ENCODE measurements at regions not wholly inside any gene's neighbourhood (a gene's known extent, or its start where the extent isn't known, plus 50 kb on each side); places are given as distances from the start of the nearest gene placed in this dataset.

GRCh38 chr1:82215853-82216175, 415.1 kb downstream of the ADGRL2 start:
- DNase-seq (ENCODE audit: low spot score) = no peak

DNA sequence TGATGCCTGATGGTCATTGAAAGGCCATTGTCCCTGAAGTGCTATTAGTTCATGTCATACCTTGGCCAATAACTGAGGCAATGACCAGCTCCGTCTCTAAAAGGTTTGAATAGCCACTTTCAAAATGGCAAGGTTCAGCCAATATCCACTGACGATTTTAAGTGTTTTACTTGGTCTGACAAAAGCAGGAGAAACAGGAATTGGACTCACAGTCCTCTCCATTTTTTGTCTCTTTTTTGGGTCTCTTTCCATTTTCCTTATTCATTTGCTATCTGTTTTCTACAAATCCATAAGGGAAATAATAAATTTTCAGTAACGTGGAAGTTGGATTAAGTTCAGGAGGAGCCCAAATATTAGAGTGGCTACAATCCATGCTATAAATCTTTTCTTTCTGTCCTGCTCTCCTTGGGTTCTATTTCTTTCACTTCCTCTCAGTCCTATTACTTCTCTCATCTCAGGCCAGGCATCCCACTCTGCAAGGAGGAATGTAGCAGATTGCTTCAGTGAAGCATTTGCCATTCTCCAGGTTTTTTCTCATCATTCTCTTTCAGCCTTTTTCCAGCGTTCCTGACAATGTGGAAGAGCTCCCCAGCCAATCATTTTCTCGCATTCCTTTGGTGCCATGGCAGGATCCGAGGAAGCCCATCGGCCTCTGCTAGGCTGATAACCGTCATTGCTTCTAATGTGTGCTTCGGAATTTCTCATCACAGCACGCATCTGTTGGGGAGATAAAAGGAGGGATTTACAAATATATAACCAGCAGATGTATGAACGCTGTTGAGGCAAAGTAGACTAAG, 414.5 kb downstream of the ADGRL2 start:
- DNase-seq (ENCODE audit: low spot score) = no peak

DNA sequence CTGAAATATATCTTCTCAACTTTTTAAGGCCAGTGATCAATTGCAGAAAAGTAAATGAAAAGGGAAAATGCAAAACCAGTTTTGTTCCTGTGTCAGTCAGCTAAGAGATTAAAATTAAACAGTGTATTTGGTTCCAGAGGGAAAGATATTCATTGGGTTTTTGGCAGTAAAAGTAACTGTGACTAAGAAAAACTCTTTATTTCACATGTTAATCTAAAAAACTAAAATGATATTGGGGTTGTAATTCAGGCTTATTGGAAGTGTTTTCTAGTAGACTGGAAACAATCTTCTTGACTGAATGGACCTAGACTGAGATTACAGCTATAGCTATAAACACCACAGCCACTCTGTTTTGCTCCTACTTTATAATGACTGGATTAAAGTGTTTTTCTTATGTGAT, 413.9 kb downstream of the ADGRL2 start:
- DNase-seq (ENCODE audit: low spot score) = no peak

DNA sequence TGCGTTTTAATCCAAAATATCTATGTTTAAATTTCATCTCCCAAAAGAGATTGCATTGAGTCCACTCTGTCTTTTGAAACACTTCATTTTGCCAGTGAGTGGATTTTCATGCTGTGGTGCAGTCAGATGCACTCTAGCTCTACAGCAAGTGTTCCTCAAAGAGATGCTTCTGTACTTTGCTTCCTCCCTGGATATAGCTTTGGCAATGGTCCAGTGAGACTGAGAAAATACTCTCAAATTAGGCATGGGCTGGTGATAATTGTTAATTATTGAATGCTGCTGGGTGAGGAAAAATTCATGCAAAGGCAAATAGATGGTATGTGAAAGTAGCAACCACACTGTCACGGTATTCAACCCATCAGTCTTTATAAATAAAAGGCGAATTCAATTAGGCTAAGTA, 396.9 kb downstream of the ADGRL2 start:
- DNase-seq (ENCODE audit: low spot score) = no peak

GRCh38 chr1:82195245-82195644, 394.5 kb downstream of the ADGRL2 start:
- DNase-seq (ENCODE audit: low spot score) = no peak

- DNase-seq (ENCODE audit: low spot score) = no peak
Measured at GRCh38 chr1:82185084-82185483, 384.4 kb downstream of the ADGRL2 start.

GRCh38 chr1:82181846-82182245, 381.1 kb downstream of the ADGRL2 start:
- no peak for DNase-seq (ENCODE audit: low spot score)

GRCh38 chr1:82179131-82179530, 378.4 kb downstream of the ADGRL2 start:
- no peak for DNase-seq (ENCODE audit: low spot score)

GRCh38 chr1:82177192-82177591, 376.5 kb downstream of the ADGRL2 start:
- DNase-seq (ENCODE audit: low spot score) = no peak

DNA sequence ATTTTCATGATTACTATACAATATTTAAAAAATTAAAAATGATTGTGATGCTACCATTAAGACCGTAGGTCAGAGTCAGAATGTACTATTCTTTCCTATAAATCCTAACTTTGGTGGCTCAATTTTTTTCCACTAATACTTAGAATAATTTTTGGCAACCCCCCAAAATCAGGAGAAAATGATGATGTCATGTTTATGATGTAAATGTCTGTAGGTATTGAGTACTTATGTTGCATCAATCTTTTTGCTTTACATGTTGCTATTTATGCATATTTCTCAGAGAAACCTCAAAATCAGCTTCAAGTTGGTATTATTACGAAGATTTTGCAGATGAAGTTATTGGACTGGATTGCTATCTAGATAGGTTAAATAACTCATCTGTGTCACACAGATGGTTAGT, 371.2 kb downstream of the ADGRL2 start:
- DNase-seq (ENCODE audit: low spot score) = no peak

GRCh38 chr1:82168482-82168881, 367.7 kb downstream of the ADGRL2 start:
- DNase-seq (ENCODE audit: low spot score) = no peak

DNA sequence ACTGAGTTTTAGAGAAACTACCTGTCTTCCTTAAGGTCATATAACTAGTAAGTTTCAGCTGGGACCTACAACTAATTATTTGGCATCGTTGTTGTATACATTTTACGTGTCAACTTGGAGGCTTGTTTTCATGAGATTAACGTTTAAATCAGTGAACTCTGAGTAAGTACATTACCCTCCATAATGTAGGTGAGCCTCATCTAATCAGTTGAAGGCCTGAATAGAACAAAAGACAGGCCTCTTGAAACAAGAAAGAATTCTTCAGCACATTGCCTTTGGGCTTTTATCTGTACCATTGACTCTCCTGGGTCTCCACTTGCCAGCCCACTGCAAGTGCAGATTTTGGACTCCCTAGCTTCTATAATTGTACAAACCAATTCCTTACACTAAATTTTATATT, 364.6 kb downstream of the ADGRL2 start:
- no peak for DNase-seq (ENCODE audit: low spot score)

DNA sequence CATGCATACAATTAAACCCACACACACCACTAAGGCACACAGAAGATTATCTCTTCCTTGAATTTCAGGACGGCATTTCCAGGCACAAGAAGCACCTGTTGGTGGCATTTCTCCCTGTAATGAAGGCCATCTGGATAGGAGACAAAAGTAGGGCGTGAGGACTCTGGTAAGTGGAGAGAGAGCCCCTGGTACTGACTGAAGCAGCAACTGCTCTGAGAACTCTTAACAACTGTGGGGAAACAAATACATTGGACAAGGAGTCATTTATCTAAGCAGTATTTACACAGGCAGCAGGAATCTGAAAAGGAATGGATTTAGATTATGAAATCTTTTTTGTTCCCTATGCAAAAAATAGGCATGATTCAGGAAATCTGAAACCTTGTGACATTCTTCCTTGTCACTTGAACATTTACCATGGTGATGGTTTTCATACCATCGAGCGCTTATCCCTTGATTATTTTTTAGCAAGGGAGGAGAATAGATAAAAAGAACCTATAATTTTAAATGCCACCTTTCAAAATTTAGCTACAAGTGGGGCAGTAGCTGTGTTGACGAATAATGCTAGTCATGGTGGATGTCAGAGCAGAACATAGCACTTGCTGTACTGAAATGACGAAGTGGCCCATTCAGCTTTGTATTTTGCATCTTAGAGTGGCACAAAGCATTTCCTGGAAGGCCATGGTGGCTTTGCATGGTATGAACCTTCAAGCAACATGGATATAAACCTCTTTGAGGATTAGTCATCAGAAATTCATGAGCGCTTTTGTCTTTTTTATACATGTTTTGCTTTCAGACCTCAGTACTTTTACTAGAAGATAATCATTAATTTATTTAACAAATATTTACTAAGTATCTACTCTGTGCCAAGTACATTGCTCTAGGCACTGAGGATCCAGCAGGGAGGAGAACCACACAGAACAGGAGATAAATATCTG, 362.0 kb downstream of the ADGRL2 start:
- DNase-seq (ENCODE audit: low spot score) = no peak

GRCh38 chr1:82161700-82162141, 361.0 kb downstream of the ADGRL2 start:
- no peak for DNase-seq (ENCODE audit: low spot score)

- DNase-seq (ENCODE audit: low spot score) = no peak
Measured at GRCh38 chr1:82160903-82161302, 360.2 kb downstream of the ADGRL2 start.

- DNase-seq (ENCODE audit: low spot score) = no peak
Measured at GRCh38 chr1:82160036-82160435, 359.3 kb downstream of the ADGRL2 start.

DNA sequence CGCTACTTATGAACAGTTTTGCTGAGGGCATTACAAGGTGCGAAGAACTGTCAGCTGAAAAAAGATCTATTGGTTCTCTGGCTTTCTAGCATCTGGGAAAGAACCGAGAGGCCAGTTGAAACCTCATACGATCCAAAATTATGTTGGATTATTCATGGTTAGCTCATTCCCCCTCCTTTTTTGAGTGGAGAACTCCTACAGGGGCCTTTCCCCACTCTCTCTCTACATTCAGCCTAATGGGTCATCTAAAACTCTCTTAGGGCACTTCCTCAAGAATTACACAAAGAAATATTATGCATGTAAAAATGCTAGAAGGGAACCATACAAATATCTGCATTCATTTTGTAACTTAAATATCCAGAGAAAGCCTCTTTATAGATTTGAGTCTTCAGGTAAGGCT, 358.2 kb downstream of the ADGRL2 start:
- DNase-seq (ENCODE audit: low spot score) = no peak

GRCh38 chr1:82154219-82154970, 353.7 kb downstream of the ADGRL2 start:
- DNase-seq (ENCODE audit: low spot score) = no peak

DNA sequence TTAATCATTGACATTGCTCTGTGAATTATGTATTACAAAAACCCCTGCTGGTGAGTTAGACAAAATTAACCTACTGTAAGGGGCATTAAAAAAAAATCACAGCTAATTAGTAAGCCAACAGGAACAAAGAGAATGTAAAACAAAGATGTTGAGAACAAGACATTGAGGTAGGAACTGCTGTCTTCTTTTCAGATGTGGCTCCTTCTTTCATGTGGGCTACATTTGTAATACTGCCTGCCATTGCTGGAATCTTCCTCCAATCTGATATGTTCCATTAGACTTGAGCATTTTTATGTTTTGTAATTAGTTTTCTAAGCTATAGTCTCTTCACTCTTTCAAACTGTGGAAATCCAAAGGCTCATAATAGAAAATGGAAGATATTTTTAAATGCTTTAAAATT, 353.0 kb downstream of the ADGRL2 start:
- DNase-seq (ENCODE audit: low spot score) = no peak

DNA sequence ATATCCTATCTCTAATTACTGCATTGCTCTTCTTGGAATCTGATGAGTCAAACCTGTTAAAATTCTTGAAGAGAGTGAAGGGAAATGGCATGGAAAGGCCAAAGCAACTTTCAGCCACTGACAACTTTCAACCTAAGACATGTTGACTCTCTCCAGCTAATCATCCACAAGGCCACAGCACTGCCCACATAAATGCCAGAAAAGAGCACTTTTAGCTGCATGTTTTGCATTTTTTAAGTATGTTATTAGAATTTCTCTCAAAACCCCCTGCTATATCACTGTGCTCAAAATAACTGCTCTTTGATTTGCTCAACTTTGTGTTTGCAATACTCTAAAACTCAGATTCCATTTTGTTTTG, 352.5 kb downstream of the ADGRL2 start:
- no peak for DNase-seq (ENCODE audit: low spot score)

GRCh38 chr1:82152356-82153271, 351.9 kb downstream of the ADGRL2 start:
- no peak for DNase-seq (ENCODE audit: low spot score)

GRCh38 chr1:82145656-82146055, 344.9 kb downstream of the ADGRL2 start:
- DNase-seq (ENCODE audit: low spot score) = no peak

Data from germinal center (tissue), 1 donor.